GM19239 (cell line): ENCODE measurements at regions not wholly inside any gene's neighbourhood (a gene's known extent, or its start where the extent isn't known, plus 50 kb on each side); places are given as distances from the start of the nearest gene placed in this dataset.
"Not testable (repeated sequence)": the region's sequence is repeated elsewhere in the genome, so short reads cannot be mapped to it uniquely, and the experiment has no call there.

Experiments used
- DNase-seq: peaks from one replicate; pipeline ENCODE4 v3.0.0; 2011; ENCODE audit warnings: low spot score; ENCODE audit not compliant: insufficient read length
- FAIRE-seq: peaks from 2 replicates; lab custom pipeline; 2011; peaks lifted over from hg19 to GRCh38; lab: Jason Lieb, UNC

GRCh38 chr1:209103092-209103491, 480.4 kb upstream of the CAMK1G start:
- peak; percentile 90 for FAIRE-seq
- DNase-seq, result peak; percentile 5

GRCh38 chr1:209104646-209105045, 478.9 kb upstream of the CAMK1G start:
- no peak for FAIRE-seq
- no peak for DNase-seq

GRCh38 chr1:209105701-209106100, 477.8 kb upstream of the CAMK1G start:
- peak; percentile 66 for FAIRE-seq
- DNase-seq, result no peak

GRCh38 chr1:209106237-209106741, 477.2 kb upstream of the CAMK1G start:
- FAIRE-seq, result peak; percentile 49
- no peak for DNase-seq

- no peak for DNase-seq
- FAIRE-seq, result no peak
These were observed 476.7 kb upstream of the CAMK1G start for GRCh38 chr1:209106861-209107260.

- FAIRE-seq (peak; percentile 95), DNase-seq (no peak)
These were observed 476.0 kb upstream of the CAMK1G start for GRCh38 chr1:209107535-209107934.

- DNase-seq (no peak), FAIRE-seq (no peak)
These were observed 474.3 kb upstream of the CAMK1G start for GRCh38 chr1:209109001-209109785.

GRCh38 chr1:209113521-209113920, 470.0 kb upstream of the CAMK1G start:
- DNase-seq, result no peak
- FAIRE-seq, result no peak

- DNase-seq (no peak), FAIRE-seq (no peak)
These were observed 466.8 kb upstream of the CAMK1G start for GRCh38 chr1:209116705-209117104.

- peak; percentile 11 for FAIRE-seq
- no peak for DNase-seq
These were observed 459.9 kb upstream of the CAMK1G start for GRCh38 chr1:209123601-209124000.

GRCh38 chr1:209129091-209129490, 454.4 kb upstream of the CAMK1G start:
- FAIRE-seq, DNase-seq: not testable (repeated sequence)

GRCh38 chr1:209130886-209131285, 452.6 kb upstream of the CAMK1G start:
- DNase-seq (no peak), FAIRE-seq (no peak)

- DNase-seq (no peak), FAIRE-seq (no peak)
These were observed 450.6 kb upstream of the CAMK1G start for GRCh38 chr1:209132736-209133467.

GRCh38 chr1:209134001-209134400, 449.5 kb upstream of the CAMK1G start:
- DNase-seq (no peak), FAIRE-seq (no peak)

- FAIRE-seq (no peak), DNase-seq (no peak)
These were observed 439.6 kb upstream of the CAMK1G start for GRCh38 chr1:209143916-209144315.

- DNase-seq, result no peak
- FAIRE-seq, result peak; percentile 49
These were observed 433.4 kb upstream of the CAMK1G start for GRCh38 chr1:209150114-209150513.

- no peak for DNase-seq
- no peak for FAIRE-seq
These were observed 430.1 kb upstream of the CAMK1G start for GRCh38 chr1:209153411-209153810.

- no peak for DNase-seq
- no peak for FAIRE-seq
These were observed 428.6 kb upstream of the CAMK1G start for GRCh38 chr1:209154912-209155311.

GRCh38 chr1:209155546-209155945, 428.0 kb upstream of the CAMK1G start:
- no peak for FAIRE-seq
- DNase-seq, result no peak

GRCh38 chr1:209156991-209157390, 426.5 kb upstream of the CAMK1G start:
- DNase-seq (no peak), FAIRE-seq (no peak)

- DNase-seq, result no peak
- FAIRE-seq, result peak; percentile 48
These were observed 425.8 kb upstream of the CAMK1G start for GRCh38 chr1:209157546-209158249.
